SKM-1 treated with dmso at 0.1 percent for 144 hours (cell line): ENCODE measurements at regions not wholly inside any gene's neighbourhood (a gene's known extent, or its start where the extent isn't known, plus 50 kb on each side); places are given as distances from the start of the nearest gene placed in this dataset.
"Not testable (repeated sequence)": the region's sequence is repeated elsewhere in the genome, so short reads cannot be mapped to it uniquely, and the experiment has no call there.

ENCODE experiments used
- DNase-seq: peaks from one replicate; lab custom pipeline; 2025; ENCODE audit not compliant: unreplicated experiment; lab: John Stamatoyannopoulos, UW

DNA sequence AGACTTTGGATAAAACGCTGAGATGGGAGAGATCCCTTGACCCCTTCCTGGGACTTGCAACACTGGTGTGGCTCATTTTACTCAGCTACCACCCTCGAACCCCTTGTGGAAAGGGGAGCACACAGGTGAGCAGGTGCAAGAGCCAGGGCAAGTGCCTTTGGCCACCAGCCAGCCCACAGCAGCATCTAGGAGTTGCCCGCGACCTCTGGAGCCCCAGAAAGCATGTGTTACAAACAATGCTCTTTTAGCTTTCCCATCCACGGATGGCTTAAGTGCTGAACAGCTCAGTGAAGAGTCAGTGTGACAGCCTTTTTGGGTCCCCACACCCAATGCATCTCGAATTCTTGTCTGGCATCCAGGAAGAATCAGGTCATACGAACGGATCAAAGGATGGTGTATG, 197.8 kb downstream of the MEMO1 start:
- no peak for DNase-seq

DNA sequence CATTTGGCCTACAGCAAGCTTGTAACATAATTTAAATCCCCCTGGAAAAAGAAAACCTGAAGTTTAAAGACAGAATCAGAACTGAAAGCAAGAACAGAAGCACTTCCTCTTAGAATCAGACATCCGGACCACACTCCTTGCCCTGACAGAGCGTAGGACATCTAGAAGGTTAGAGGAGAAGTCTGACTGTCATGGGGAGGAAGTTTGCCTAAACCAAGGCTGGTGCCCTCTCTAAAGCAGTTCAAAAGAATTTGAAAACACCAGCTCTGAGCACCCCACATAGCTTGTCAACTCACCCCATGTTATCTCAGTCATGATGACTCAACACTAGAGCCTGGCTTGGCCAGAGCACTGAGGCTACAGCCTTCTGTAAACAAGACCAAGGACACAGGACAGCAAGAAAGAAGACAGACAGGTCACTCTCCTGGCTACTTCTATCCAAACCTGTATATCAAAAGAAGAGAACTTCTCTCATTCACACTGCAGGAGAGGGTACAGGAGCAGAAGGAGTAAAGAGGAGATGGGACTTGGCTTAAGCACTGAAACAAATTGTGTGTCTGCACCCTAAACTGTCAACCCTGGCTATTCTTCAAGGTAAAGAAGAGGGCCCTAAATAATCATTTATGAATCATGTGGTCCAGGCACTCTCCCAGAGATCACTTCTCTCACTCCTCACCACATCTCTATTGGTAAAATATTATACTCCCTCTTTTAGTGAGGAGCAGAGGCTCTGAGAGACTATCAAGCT, 198.6 kb downstream of the MEMO1 start:
- DNase-seq, result peak; percentile 63

DNA sequence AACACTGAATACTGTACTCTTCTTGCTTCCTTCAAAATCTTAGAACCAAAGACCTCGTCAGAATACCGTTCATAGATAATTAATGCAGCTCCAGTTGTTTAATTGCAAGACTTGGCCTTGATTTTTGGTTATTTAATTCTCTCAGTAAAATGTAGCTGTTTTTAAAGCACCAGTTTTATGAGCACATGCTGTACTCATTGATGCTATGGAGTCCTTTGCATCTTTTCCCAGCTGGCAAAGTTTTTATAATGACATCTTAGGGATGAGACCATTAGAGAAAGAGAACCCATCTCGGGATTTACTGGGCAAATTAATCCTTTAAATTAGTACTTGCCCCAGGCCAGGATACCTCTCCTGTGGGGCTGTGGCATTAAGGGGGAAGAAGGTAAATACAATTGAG, 199.3 kb downstream of the MEMO1 start:
- no peak for DNase-seq

DNA sequence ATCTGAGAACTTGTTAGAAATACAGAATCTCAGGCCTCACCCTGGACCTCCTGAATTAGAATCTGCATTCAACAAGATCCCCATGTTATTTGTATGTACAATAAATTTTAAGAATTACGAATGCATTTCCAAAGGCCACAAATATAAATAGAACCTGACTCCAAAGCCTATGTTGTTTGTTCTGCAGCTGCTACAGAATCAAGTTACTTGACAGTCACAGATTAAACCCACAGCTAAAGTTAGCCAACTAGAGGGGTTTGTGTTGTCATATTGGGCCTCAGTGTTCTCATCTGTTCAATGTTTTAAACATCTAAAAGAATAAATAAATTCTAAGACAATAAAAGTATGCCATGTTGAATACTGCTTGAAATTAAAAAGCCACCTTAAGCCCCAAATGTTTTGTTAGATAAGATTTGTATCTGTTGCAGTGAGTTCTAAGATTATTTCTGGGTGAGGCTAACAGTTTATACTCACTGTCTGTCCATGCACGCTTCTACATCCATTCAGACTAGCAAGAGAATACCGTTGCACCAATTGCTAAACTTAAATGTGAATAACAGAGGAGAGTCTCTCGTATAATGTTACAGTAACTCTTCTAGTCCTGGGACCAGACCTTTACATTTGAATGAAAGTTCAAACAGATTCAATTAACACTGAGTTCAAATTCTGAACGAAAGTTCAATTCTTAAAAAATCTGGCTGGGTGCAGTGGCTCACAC, 200.4 kb downstream of the MEMO1 start:
- DNase-seq, result no peak

DNA sequence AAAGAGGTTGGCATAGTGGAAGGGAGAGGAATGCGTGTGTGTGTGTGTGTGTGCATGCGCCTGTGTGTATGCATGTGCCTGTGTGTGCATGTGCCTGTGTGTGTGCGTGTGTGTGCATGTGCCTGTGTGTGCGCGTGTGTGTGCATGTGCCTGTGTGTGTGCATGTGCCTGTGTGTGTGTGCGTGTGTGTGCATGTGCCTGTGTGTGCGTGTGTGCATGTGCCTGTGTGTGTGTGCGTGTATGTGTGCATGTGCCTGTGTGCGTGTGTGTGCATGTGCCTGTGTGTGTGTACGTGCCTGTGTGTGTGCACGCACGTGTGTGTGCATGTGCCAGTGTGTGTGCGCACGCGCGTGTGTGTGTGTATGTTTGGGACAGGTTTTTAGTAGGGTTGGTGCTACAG, 205.1 kb downstream of the MEMO1 start:
- DNase-seq, result no peak

DNA sequence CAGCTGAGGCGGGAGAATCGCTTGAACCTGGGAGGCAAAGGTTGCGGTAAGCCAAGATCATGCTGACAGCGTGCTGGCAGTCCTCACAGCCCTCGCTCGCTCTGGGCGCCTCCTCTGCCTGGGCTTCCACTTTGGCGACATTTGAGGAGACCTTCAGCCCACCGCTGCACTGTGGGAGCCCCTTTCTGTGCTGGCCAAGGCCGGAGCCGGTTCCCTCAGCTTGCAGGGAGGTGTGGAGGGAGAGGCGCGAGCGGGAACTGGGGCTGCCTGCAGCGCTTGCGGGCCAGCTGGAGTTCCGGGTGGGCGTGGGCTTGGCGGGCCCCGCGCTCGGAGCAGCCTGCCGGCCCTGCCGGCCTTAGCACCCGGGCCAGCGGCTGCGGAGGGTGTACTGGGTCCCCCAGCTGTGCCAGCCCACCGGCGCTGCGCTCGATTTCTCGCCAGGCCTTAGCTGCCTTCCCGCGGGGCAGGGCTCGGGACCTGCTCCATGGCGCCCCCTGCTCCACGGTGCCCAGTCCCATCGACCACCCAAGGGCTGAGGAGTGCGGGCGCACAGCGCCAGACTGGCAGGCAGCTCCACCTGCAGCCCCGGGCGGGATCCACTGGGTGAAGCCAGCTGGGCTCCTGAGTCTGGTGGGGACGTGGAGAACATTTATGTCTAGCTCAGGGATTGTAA, 207.2 kb downstream of the MEMO1 start:
- not testable (repeated sequence) for DNase-seq

DNA sequence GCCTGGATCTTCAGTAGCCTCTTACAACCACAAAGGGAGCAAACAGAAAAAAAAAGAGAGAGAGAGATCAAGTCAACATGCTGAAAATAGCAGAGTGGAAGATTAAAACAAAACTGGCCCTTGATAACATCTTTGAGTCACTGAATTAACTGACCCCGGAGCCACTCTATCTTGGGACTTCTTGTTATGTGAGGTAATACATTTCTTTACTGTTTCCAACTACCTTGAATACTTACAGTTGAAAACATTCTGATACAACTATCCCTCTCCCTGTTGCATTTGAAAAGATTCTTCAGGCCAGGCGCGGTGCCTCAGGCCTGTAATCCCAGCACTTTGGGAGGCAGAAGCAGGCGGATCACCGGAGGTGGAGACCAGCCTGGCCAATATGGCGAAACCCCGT, 208.1 kb downstream of the MEMO1 start:
- DNase-seq, result no peak

DNA sequence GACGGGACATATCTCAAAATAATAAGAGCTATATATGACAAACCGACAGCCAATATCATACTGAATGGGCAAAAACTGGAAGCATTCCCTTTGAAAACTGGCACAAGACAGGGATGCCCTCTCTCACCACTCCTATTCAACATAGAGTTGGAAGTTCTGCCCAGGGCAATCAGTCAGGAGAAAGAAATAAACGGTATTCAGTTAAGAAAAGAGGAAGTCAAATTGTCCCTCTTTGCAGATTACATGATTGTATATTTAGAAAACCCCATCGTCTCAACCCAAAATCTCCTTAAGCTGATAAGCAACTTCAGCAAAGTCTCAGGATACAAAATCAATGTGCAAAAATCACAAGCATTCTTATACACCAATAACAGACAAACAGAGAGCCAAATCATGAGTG, 211.5 kb downstream of the MEMO1 start:
- not testable (repeated sequence) for DNase-seq

DNA sequence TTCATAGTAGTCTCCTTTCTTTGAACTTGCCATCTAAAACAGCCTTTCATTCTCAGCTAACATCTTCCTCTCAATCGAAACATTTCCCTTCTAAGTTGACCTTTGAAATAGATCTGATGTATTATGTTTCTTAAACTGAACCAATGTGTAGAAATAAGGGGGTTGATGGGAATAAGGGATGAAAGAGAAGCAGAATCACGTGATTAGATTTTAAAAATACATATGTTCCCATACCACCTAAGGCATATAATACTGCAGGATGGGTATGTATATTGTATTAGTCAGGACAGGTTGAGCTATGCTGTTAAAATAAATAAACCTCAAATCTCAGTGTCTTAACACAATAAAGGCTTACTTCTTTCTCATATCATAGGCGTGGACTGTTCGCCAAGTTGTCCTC, 207.5 kb upstream of the SRD5A2 start:
- no peak for DNase-seq

DNA sequence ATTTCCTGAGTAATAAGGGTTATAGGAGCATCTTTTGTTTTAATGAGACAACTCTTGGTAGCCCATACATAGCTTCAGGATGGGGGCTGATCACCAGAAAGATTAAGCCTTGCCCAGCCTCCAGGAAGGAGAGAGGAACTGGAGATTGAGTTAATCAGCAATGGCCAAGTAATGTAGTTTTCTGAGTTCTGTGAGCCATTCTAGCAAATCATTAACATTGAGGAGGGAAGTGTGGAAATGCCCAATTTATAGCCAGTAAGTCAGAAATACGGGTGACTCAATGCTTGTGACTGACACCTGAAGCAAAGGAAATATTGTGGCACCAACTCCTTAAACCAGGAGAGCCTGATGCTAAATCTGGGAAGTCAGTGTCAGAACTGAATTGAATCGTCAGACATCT, 205.1 kb upstream of the SRD5A2 start:
- DNase-seq, result no peak

DNA sequence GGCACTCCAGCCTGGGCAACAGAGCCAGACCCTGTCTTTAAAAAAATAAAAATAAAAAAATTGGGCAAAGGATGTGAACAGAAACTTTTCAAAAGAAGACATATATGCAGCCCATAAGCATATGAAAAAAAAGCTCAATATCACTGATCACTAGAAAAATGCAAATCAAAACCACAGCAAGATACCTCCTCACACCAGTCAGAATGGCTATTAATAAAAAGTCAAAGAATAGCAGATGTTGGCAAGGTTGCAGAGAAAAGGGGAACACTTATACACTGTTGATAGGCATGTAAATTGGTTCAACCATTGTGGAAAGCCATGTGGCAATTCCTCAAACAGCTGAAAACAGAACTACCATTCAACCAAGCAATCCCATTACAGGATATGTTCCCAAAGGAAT, 204.1 kb upstream of the SRD5A2 start:
- no peak for DNase-seq

DNA sequence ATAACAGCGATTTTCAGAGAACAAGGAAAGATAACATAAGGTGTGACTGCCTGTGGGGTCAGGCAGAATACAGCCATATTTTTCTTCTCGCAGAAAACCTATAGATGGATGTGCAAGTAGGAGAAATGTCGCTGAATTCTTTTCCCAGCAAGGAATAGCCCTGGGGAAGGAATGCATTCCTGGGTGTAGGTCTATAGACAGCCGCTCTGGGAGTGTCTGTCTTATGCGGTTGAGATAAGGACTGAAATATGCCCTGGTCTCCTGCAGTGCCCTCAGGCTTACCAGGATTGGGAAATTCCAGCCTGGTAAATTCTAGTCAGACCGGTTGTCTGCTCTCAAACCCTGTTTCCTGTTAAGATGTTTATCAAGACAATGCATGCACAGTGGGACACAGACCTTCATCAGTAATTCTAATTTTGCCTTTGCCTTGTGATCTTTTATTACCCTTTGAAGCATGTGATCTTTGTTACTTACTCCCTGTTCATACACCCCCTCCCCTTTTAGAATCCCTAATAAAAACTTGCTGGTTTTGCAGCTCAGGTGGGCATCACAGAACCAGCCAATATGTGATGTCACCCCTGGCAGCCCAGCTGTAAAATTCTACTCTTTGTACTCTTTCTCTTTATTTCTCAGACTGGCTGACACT, 202.8 kb upstream of the SRD5A2 start:
- DNase-seq, result not testable (repeated sequence)

DNA sequence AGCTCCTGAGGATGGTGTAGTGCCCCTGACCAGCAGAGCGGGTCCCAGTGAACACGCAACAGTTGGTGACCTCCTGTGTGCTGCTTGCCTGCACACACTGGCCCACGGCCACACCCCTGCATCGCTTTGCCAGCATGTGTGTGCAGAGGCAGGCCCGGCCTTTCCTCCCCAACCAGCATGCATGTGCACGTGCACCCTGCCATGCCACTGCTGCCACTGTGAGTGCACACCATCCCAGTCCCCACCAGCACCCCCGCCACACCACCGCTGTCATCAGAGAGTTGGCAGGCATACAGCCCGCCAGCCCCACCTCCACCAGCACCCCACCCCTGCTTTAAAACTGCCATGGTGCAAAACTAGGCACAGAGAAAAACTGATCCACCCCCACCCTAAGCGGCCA, 197.4 kb upstream of the SRD5A2 start:
- no peak for DNase-seq

DNA sequence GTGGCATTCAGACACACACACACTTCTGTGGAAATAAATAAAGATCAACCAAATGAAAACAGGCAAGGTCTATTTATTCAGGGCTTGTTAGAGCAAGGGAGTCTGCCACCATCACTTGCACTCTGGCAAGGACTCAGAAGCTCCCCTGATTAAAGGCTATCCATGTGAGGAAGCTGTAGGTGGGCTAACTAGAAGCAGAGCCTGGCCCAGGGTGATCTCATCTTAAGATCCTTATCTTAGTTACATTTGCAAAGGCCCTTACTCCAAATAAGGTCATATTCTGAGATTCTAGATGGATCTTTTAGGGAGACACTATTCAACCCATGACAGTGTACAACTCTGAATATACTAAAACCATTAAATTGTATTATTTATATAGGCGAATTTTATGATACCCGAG, 190.0 kb upstream of the SRD5A2 start:
- no peak for DNase-seq

DNA sequence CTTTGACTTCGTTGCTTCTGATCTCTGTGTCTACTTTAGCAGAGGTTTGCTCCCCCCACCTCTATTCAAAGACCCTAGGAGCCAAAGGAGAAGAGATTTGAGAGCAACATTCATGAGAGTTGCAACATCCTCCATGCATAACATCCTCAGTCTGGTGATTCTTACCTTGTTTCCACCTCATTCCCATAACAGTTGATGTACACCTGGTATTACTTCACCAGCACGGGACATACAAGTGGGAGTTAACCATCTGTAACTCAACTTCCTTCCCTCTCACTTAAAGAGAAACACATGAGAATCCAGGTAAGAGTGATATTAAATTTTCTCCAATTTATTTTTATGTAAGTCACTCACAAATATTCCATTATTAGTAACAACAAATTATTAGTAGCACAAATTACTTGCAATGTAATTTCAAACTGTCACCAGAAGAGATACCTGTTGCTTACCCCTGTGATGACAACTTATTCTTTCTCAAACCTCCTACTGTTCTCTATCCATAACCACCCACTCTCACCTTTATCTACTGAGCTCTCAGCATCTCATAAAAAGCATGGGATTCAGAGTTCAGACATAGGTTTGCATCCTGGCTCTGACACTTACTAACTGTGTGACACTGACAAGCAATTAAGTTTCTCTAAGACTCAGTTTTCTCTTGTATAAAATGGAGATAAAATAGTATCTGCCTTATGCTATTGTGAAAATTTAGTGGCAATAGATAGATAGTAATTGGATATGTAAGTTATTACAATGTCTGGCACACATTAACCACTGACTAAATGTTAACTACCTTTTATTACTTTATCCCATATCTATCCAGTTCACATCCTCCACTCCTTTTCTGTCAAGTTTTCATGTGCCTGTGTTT, 184.6 kb upstream of the SRD5A2 start:
- no peak for DNase-seq

DNA sequence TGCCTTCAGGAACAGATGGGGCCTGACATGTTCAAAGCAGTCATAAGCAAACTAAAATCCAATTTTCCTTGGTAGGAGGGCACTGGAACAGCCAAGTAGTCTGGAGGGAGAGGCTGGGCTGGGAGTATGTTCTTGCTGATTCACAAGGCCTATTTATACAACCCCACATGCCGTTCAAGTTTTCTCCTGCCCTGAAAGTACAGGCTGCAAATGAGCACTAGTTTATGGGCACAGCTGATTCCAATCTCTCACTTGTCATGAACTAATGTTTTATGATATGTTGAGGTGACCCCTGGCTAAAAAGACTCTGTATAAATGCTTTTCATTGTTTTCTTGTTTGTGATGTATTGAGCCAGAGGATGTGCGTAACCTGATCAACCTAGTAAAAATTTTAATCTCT, 183.4 kb upstream of the SRD5A2 start:
- DNase-seq, result no peak

DNA sequence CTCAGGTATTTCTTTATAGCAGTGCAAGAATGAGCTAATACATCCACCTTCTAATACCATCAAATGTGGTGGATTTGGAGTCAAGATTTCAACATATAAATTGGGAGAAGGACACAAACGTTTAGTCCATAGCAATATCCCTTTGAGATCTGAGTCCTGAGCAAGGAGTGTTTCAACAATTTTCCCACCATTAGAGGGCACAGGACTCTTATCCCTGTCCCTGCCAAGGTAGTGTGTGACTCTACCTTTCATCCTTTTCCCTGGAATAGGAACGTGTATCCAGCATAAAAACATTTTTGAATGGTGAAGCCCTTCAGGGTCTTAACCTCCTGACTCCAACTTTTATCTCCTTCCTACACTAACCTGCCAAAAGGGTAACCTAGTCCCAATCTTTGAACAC, 181.3 kb upstream of the SRD5A2 start:
- DNase-seq, result no peak

DNA sequence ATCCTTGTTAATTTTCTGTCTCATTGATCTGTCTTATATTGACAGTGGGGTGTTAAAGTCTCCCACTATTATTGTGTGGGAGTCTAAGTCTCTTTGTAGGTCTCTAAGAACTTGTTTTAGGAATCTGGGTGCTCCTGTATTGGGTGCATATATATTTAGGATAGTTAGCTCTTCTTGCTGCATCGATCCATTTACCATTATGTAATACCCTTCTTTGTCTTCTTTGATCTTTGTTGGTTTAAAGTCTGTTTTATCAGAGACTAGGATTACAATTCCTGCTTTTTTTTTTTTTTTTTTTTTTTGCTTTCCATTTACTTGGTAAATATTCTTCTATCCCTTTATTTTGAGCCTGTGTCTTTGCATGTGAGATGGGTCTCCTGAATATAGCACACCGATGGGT, 176.6 kb upstream of the SRD5A2 start:
- not testable (repeated sequence) for DNase-seq

DNA sequence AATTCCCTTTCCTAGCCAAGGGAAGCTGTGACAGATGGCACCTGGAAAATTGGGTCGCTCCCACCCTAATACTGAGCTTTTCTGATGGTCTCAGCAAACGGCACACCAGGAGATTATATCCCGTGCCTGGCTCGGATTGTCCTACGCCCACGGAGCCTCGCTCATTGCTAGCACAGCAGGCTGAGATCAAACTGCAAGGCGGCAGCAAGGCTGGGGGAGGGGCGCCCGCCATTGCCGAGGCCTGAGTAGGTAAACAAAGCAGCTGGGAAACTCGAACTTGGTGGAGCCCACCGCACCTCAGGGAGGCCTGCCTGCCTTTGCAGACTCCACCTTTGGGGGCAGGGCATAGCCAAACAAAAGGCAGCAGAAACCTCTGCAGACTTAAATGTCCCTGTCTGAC, 168.0 kb upstream of the SRD5A2 start:
- not testable (repeated sequence) for DNase-seq

DNA sequence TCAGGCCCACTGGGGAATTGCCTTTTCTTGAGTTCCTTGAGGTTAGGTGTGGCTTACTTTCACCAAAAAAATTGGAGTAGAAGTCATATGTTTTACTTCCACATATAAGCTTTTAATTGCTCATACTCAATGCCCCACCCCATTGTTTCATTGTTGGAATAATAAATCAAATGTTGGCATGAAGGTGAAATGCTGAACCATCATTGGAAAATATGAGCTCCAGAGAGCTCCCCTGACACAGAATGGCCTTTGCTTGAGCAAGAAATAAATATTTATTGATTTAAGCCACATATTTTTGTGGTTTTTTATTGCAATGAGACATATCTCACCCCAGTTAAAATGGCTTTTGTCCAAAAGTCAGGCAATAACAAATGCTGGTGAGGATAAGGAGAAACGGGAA, 167.3 kb upstream of the SRD5A2 start:
- no peak for DNase-seq

DNA sequence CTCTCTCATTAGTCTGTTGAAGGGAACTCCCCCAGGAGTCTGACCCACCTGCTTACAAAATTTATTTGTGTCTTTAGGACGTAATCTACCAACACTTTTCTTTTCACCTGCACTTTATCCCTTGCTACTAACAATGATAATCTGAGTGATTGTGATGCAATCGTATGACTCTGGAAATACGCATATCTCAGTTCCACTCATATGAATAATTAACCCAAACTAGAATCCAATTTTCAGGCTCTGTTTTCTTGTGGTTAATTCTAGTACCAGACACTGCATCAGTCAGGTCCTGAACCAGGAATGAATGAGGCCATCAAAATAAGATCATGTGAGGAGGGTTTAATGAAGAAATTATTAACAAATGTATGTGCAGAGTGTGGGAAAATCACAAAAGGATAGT, 158.4 kb upstream of the SRD5A2 start:
- no peak for DNase-seq
